Loucy (cell line): ENCODE measurements at regions not wholly inside any gene's neighbourhood (a gene's known extent, or its start where the extent isn't known, plus 50 kb on each side); places are given as distances from the start of the nearest gene placed in this dataset.

Experiments used
- H2AFZ ChIP-seq: fragments of 200-600 bp; sonication (generic); 2 replicates; pipeline ENCODE4 v1.6.0; 2016; ENCODE audit warnings: antibody characterized with exemption, mild to moderate bottlenecking, low read length, moderate library complexity
- H3F3A ChIP-seq: fragments of 200-600 bp; 2 replicates; pipeline ENCODE4 v1.6.0; 2016; ENCODE audit warnings: antibody characterized with exemption, low read depth, mild to moderate bottlenecking
- H3K27me3 ChIP-seq: fragments of 200-600 bp; sonication (generic); 2 replicates; pipeline ENCODE4 v1.6.1; 2014; ENCODE audit warnings: low read length, mild to moderate bottlenecking; ENCODE audit not compliant: insufficient read depth, poor library complexity, severe bottlenecking
- H3K36me3 ChIP-seq: fragments of 200-600 bp; sonication (generic); 2 replicates; pipeline ENCODE4 v1.6.1; 2016; ENCODE audit warnings: low read length; ENCODE audit not compliant: insufficient read depth
- H3K4me1 ChIP-seq: fragments of 200-600 bp; sonication (generic); 2 replicates; pipeline ENCODE4 v1.5.1; 2014; ENCODE audit warnings: low read length, mild to moderate bottlenecking; ENCODE audit not compliant: insufficient read depth, poor library complexity, severe bottlenecking
- H3K4me2 ChIP-seq: fragments of 200-600 bp; sonication (generic); 2 replicates; pipeline ENCODE4 v1.6.0; 2014; ENCODE audit warnings: antibody characterized with exemption, low read length, low read depth, mild to moderate bottlenecking; ENCODE audit not compliant: poor library complexity, severe bottlenecking
- H3K4me3 ChIP-seq: fragments of 200-600 bp; sonication (generic); 2 replicates; pipeline ENCODE4 v1.5.1; 2014; ENCODE audit warnings: low read length, mild to moderate bottlenecking, mixed read lengths; ENCODE audit not compliant: poor library complexity, severe bottlenecking
- H3K79me2 ChIP-seq: fragments of 200-600 bp; sonication (generic); 2 replicates; pipeline ENCODE4 v1.6.1; 2014; ENCODE audit warnings: low read length; ENCODE audit not compliant: insufficient read depth
- H3K9ac ChIP-seq: fragments of 200-600 bp; sonication (generic); 2 replicates; pipeline ENCODE4 v1.6.0; 2014; ENCODE audit warnings: mild to moderate bottlenecking, low read depth, low read length, moderate library complexity; ENCODE audit not compliant: poor library complexity, severe bottlenecking
- H3K9me2 ChIP-seq: fragments of 200-600 bp; sonication (generic); replicated peaks from 2 replicates; pipeline ENCODE4 v1.6.1; 2016; ENCODE audit warnings: low read depth, low read length, mixed read lengths
- H3K9me3 ChIP-seq: fragments of 200-600 bp; sonication (generic); 2 replicates; pipeline ENCODE4 v1.6.1; 2014; ENCODE audit warnings: mild to moderate bottlenecking, antibody characterized with exemption, low read length, low read depth; ENCODE audit not compliant: insufficient read depth
- H4K20me1 ChIP-seq: fragments of 200-600 bp; sonication (generic); 2 replicates; pipeline ENCODE4 v1.6.0; 2014; ENCODE audit warnings: antibody characterized with exemption, low read length, mild to moderate bottlenecking; ENCODE audit not compliant: insufficient read depth, poor library complexity, severe bottlenecking
- CTCF ChIP-seq: fragments of 200-600 bp; sonication (generic); conservative IDR thresholded peaks from 2 replicates; pipeline ENCODE4 v1.5.1; 2014; ENCODE audit warnings: mild to moderate bottlenecking, antibody characterized with exemption, low read length
- EZH2phosphoT487 ChIP-seq: fragments of 200-600 bp; IDR thresholded peaks from 2 replicates; pipeline ENCODE4 v1.6.1; 2018; ENCODE audit warnings: antibody characterized with exemption, mild to moderate bottlenecking, moderate library complexity, borderline replicate concordance

GRCh38 chr6:145329257-145329656, 406.1 kb downstream of the EPM2A start:
- no peaks in the 10 kb centered on the region for H3K36me3 ChIP-seq
- H3K27me3 ChIP-seq: no peaks in the 10 kb centered on the region
- no peaks in the 10 kb centered on the region for H3K9me2 ChIP-seq
- H3K9me3 ChIP-seq: no peaks in the 10 kb centered on the region
- no peak overlapping the region for H3K9ac ChIP-seq
- H2AFZ ChIP-seq: no peak overlapping the region
- no peaks in the 10 kb centered on the region for H4K20me1 ChIP-seq
- no peaks in the 10 kb centered on the region for H3K4me1 ChIP-seq
- H3K79me2 ChIP-seq: no peaks in the 10 kb centered on the region
- no peak overlapping the region for H3K4me3 ChIP-seq
- no peaks in the 10 kb centered on the region for H3F3A ChIP-seq
- H3K4me2 ChIP-seq: no peak overlapping the region
- no peak for TF ChIP-seq EZH2phosphoT487
- no peak for TF ChIP-seq CTCF

- no peak for TF ChIP-seq EZH2phosphoT487
- no peak for TF ChIP-seq CTCF
- no peak overlapping the region for H3K4me2 ChIP-seq
- H3F3A ChIP-seq: no peaks in the 10 kb centered on the region
- no peaks in the 10 kb centered on the region for H3K9me2 ChIP-seq
- H3K9ac ChIP-seq: no peak overlapping the region
- H3K4me3 ChIP-seq: no peak overlapping the region
- H3K79me2 ChIP-seq: no peaks in the 10 kb centered on the region
- H3K4me1 ChIP-seq: no peaks in the 10 kb centered on the region
- no peaks in the 10 kb centered on the region for H4K20me1 ChIP-seq
- H3K9me3 ChIP-seq: no peaks in the 10 kb centered on the region
- H3K36me3 ChIP-seq: no peaks in the 10 kb centered on the region
- no peaks in the 10 kb centered on the region for H3K27me3 ChIP-seq
- H2AFZ ChIP-seq: no peak overlapping the region
Observed at GRCh38 chr6:145331066-145331465, 404.3 kb downstream of the EPM2A start.

GRCh38 chr6:145332011-145332410, 403.3 kb downstream of the EPM2A start:
- Histone ChIP-seq H3K4me1 (no peaks in the 10 kb centered on the region), H3K36me3 (no peaks in the 10 kb centered on the region), H3K9me3 (no peaks in the 10 kb centered on the region), H3F3A (no peaks in the 10 kb centered on the region), H4K20me1 (no peaks in the 10 kb centered on the region), H3K27me3 (no peaks in the 10 kb centered on the region), H3K9me2 (no peaks in the 10 kb centered on the region), H3K4me3 (no peak overlapping the region), H3K79me2 (no peaks in the 10 kb centered on the region), H3K4me2 (no peak overlapping the region), H3K9ac (no peak overlapping the region), H2AFZ (no peak overlapping the region)
- no peak for TF ChIP-seq CTCF
- TF ChIP-seq EZH2phosphoT487: no peak
